K562 (cell line): ENCODE measurements at regions not wholly inside any gene's neighbourhood (a gene's known extent, or its start where the extent isn't known, plus 50 kb on each side); places are given as distances from the start of the nearest gene placed in this dataset.

Experiments used
- ZNF217 ChIP-seq: sonication (generic); formaldehyde crosslinking; IDR thresholded peaks from 2 replicates; pipeline ENCODE4 v1.8.0; 2022; ENCODE audit warnings: mild to moderate bottlenecking, missing genetic modification reagents
- ZNF696 ChIP-seq: fragments of 250-450 bp; sonication (Bioruptor Pico); conservative IDR thresholded peaks from 2 replicates; pipeline ENCODE4 v1.4.0; 2020; ENCODE audit warnings: mild to moderate bottlenecking, moderate library complexity
- ZNF75A ChIP-seq: fragments of 450-650 bp; formaldehyde crosslinking; IDR thresholded peaks from 2 replicates; pipeline ENCODE4 v1.4.0; 2020; ENCODE audit warnings: mild to moderate bottlenecking
- TF ChIP-seq, protein P1 (sequence below): fragments of 450-650 bp; IDR thresholded peaks from 2 replicates; pipeline ENCODE4 v1.6.1; 2016; ENCODE audit warnings: mild to moderate bottlenecking, moderate library complexity
- TF ChIP-seq, protein P2 (sequence below): fragments of 250-450 bp; sonication (Bioruptor Pico); IDR thresholded peaks from 2 replicates; pipeline ENCODE4 v1.8.0; 2022; ENCODE audit warnings: inconsistent platforms
- TF ChIP-seq, protein P3 (sequence below): sonication (generic); formaldehyde crosslinking; IDR thresholded peaks from 2 replicates; pipeline ENCODE4 v1.8.1; 2023; ENCODE audit warnings: mild to moderate bottlenecking, missing genetic modification reagents, moderate library complexity
- TF ChIP-seq, protein P4 (sequence below), 2 experiments: fragments of 450-650 bp; IDR thresholded peaks; 2 replicates each; pipeline ENCODE4 v1.6.1; 2018; ENCODE audit warnings: mild to moderate bottlenecking in 2 of 2, low read depth in 1 of 2; ENCODE audit not compliant: partially characterized antibody in 2 of 2

DNA sequence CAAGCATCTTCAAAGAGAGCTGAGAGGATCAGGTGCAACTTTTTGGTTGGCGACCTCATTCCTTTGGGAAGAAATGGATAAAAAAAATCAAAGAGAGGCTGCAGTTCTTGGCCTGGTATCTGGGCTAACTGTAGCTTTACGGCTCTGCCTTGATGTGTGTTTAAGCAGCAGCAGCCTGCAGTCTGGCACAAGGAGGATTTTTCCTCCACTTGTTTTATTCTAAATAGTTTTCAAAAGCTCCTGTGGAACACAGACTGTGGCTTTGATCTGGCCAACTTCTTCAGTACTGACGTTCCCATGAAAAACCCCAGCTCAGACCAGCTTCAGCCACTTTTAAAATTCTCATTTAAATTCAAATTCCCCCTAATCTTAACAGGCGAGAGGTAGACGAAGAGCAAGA is 137.3 kb downstream of the HDGFL1 start (continued):
- TF ChIP-seq, protein P1, sequence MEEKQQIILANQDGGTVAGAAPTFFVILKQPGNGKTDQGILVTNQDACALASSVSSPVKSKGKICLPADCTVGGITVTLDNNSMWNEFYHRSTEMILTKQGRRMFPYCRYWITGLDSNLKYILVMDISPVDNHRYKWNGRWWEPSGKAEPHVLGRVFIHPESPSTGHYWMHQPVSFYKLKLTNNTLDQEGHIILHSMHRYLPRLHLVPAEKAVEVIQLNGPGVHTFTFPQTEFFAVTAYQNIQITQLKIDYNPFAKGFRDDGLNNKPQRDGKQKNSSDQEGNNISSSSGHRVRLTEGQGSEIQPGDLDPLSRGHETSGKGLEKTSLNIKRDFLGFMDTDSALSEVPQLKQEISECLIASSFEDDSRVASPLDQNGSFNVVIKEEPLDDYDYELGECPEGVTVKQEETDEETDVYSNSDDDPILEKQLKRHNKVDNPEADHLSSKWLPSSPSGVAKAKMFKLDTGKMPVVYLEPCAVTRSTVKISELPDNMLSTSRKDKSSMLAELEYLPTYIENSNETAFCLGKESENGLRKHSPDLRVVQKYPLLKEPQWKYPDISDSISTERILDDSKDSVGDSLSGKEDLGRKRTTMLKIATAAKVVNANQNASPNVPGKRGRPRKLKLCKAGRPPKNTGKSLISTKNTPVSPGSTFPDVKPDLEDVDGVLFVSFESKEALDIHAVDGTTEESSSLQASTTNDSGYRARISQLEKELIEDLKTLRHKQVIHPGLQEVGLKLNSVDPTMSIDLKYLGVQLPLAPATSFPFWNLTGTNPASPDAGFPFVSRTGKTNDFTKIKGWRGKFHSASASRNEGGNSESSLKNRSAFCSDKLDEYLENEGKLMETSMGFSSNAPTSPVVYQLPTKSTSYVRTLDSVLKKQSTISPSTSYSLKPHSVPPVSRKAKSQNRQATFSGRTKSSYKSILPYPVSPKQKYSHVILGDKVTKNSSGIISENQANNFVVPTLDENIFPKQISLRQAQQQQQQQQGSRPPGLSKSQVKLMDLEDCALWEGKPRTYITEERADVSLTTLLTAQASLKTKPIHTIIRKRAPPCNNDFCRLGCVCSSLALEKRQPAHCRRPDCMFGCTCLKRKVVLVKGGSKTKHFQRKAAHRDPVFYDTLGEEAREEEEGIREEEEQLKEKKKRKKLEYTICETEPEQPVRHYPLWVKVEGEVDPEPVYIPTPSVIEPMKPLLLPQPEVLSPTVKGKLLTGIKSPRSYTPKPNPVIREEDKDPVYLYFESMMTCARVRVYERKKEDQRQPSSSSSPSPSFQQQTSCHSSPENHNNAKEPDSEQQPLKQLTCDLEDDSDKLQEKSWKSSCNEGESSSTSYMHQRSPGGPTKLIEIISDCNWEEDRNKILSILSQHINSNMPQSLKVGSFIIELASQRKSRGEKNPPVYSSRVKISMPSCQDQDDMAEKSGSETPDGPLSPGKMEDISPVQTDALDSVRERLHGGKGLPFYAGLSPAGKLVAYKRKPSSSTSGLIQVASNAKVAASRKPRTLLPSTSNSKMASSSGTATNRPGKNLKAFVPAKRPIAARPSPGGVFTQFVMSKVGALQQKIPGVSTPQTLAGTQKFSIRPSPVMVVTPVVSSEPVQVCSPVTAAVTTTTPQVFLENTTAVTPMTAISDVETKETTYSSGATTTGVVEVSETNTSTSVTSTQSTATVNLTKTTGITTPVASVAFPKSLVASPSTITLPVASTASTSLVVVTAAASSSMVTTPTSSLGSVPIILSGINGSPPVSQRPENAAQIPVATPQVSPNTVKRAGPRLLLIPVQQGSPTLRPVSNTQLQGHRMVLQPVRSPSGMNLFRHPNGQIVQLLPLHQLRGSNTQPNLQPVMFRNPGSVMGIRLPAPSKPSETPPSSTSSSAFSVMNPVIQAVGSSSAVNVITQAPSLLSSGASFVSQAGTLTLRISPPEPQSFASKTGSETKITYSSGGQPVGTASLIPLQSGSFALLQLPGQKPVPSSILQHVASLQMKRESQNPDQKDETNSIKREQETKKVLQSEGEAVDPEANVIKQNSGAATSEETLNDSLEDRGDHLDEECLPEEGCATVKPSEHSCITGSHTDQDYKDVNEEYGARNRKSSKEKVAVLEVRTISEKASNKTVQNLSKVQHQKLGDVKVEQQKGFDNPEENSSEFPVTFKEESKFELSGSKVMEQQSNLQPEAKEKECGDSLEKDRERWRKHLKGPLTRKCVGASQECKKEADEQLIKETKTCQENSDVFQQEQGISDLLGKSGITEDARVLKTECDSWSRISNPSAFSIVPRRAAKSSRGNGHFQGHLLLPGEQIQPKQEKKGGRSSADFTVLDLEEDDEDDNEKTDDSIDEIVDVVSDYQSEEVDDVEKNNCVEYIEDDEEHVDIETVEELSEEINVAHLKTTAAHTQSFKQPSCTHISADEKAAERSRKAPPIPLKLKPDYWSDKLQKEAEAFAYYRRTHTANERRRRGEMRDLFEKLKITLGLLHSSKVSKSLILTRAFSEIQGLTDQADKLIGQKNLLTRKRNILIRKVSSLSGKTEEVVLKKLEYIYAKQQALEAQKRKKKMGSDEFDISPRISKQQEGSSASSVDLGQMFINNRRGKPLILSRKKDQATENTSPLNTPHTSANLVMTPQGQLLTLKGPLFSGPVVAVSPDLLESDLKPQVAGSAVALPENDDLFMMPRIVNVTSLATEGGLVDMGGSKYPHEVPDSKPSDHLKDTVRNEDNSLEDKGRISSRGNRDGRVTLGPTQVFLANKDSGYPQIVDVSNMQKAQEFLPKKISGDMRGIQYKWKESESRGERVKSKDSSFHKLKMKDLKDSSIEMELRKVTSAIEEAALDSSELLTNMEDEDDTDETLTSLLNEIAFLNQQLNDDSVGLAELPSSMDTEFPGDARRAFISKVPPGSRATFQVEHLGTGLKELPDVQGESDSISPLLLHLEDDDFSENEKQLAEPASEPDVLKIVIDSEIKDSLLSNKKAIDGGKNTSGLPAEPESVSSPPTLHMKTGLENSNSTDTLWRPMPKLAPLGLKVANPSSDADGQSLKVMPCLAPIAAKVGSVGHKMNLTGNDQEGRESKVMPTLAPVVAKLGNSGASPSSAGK: no peak
- TF ChIP-seq, protein P2, sequence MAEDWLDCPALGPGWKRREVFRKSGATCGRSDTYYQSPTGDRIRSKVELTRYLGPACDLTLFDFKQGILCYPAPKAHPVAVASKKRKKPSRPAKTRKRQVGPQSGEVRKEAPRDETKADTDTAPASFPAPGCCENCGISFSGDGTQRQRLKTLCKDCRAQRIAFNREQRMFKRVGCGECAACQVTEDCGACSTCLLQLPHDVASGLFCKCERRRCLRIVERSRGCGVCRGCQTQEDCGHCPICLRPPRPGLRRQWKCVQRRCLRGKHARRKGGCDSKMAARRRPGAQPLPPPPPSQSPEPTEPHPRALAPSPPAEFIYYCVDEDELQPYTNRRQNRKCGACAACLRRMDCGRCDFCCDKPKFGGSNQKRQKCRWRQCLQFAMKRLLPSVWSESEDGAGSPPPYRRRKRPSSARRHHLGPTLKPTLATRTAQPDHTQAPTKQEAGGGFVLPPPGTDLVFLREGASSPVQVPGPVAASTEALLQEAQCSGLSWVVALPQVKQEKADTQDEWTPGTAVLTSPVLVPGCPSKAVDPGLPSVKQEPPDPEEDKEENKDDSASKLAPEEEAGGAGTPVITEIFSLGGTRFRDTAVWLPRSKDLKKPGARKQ: no peak
- TF ChIP-seq ZNF696 (no peak), ZNF75A (no peak), ZNF217 (CRISPR knock-in tag) (no peak)
- TF ChIP-seq, protein P3, sequence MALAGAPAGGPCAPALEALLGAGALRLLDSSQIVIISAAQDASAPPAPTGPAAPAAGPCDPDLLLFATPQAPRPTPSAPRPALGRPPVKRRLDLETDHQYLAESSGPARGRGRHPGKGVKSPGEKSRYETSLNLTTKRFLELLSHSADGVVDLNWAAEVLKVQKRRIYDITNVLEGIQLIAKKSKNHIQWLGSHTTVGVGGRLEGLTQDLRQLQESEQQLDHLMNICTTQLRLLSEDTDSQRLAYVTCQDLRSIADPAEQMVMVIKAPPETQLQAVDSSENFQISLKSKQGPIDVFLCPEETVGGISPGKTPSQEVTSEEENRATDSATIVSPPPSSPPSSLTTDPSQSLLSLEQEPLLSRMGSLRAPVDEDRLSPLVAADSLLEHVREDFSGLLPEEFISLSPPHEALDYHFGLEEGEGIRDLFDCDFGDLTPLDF (CRISPR knock-in tag): no peak
- TF ChIP-seq, protein P4, sequence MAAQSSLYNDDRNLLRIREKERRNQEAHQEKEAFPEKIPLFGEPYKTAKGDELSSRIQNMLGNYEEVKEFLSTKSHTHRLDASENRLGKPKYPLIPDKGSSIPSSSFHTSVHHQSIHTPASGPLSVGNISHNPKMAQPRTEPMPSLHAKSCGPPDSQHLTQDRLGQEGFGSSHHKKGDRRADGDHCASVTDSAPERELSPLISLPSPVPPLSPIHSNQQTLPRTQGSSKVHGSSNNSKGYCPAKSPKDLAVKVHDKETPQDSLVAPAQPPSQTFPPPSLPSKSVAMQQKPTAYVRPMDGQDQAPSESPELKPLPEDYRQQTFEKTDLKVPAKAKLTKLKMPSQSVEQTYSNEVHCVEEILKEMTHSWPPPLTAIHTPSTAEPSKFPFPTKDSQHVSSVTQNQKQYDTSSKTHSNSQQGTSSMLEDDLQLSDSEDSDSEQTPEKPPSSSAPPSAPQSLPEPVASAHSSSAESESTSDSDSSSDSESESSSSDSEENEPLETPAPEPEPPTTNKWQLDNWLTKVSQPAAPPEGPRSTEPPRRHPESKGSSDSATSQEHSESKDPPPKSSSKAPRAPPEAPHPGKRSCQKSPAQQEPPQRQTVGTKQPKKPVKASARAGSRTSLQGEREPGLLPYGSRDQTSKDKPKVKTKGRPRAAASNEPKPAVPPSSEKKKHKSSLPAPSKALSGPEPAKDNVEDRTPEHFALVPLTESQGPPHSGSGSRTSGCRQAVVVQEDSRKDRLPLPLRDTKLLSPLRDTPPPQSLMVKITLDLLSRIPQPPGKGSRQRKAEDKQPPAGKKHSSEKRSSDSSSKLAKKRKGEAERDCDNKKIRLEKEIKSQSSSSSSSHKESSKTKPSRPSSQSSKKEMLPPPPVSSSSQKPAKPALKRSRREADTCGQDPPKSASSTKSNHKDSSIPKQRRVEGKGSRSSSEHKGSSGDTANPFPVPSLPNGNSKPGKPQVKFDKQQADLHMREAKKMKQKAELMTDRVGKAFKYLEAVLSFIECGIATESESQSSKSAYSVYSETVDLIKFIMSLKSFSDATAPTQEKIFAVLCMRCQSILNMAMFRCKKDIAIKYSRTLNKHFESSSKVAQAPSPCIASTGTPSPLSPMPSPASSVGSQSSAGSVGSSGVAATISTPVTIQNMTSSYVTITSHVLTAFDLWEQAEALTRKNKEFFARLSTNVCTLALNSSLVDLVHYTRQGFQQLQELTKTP (IDR thresholded peaks at IDR 0.05; ENCODE audit: low read depth in 1 of 2, partially characterized antibody in 2 of 2): no peak
